ENCODE measurements at regions not wholly inside any gene's neighbourhood (a gene's known extent, or its start where the extent isn't known, plus 50 kb on each side); places are given as distances from the start of the nearest gene placed in this dataset.

GRCh38 chr5:110082863-110083262 is 393.1 kb downstream of the MAN2A1 start:
- H2AFZ ChIP-seq (ENCODE audit: control insufficient read depth, low read depth, low read length), result no peak overlapping the region
- intact Hi-C loops (cut with micrococcal nuclease; ENCODE audit: unreplicated experiment), result no loop called here
- ChIA-PET SMC1A (ENCODE audit: uncharacterized antibody, unreplicated experiment) (no interaction called here), RAD21 (ENCODE audit: unreplicated experiment) (no interaction called here), POLR2A (no interaction called here), CTCF (no interaction called here)
- no peak for ATAC-seq
- no peak overlapping the region for H3K4me2 ChIP-seq (ENCODE audit: control insufficient read depth, insufficient read depth)
- no peaks in the 10 kb centered on the region for H3K9me3 ChIP-seq (replicated peaks; ENCODE audit: control insufficient read depth, insufficient read depth, low read length)
- no peak for FAIRE-seq
- no peaks in the 10 kb centered on the region for H3K27me3 ChIP-seq (replicated peaks in 1 of 2; ENCODE audit: control insufficient read depth in 2 of 2, insufficient read depth in 2 of 2, low read length in 1 of 2)
- in situ Hi-C loops (cut with MboI), result no loop called here
- H3K27ac ChIP-seq (ENCODE audit: control insufficient read depth, insufficient read depth), result no peak overlapping the region
- no peak overlapping the region for H3K9ac ChIP-seq (ENCODE audit: control insufficient read depth, insufficient read depth, low read length)
- no peaks in the 10 kb centered on the region for H3K4me1 ChIP-seq (ENCODE audit: control insufficient read depth, insufficient read depth, low read length)
- no peak overlapping the region for H3K4me3 ChIP-seq
- no peak for DNase-seq (ENCODE audit: low read depth, low spot score)
- 76% methylated on average over 2 of the region's 2 CpGs for WGBS (ENCODE audit: insufficient coverage, insufficient replicate concordance, low lambda C conversion rate, missing lambda C conversion rate)
- H3K36me3 ChIP-seq (ENCODE audit: control insufficient read depth in 2 of 2, insufficient read depth in 2 of 2, low read length in 1 of 2), result no peaks in the 10 kb centered on the region
- no TSS peak for BruUV-seq (replicated peaks)
- no peak for TF ChIP-seq RUNX3 (IDR thresholded peaks at IDR 0.05; ENCODE audit: low read length)
- TF ChIP-seq POU2F2 (IDR thresholded peaks at IDR 0.05; ENCODE audit: borderline replicate concordance, low read depth, low read length), result no peak
- TF ChIP-seq MTA3 (IDR thresholded peaks at IDR 0.05; ENCODE audit: borderline replicate concordance, low read length), result no peak
- TF ChIP-seq ZNF622 (IDR thresholded peaks at IDR 0.05), result no peak
- no peak for TF ChIP-seq GABPA (IDR thresholded peaks at IDR 0.05; ENCODE audit: low read depth)
- TF ChIP-seq ZZZ3 (IDR thresholded peaks at IDR 0.05; ENCODE audit: control insufficient read depth, insufficient read length, low read depth), result no peak
- TF ChIP-seq POLR2AphosphoS5 (IDR thresholded peaks at IDR 0.05; ENCODE audit: low read length), result no peak
- no peak for TF ChIP-seq ZNF592 (IDR thresholded peaks at IDR 0.05)
- no peak for TF ChIP-seq SREBF1 (IDR thresholded peaks at IDR 0.05; ENCODE audit: low read length)
- TF ChIP-seq ASH2L (IDR thresholded peaks at IDR 0.05; ENCODE audit: borderline replicate concordance, low read depth), result no peak
- TF ChIP-seq GATAD2B (conservative IDR thresholded peaks at IDR 0.05; ENCODE audit: low read depth), result no peak
- TF ChIP-seq CHD4 (IDR thresholded peaks at IDR 0.05), result no peak
- no peak for TF ChIP-seq BCLAF1 (IDR thresholded peaks at IDR 0.05)
- no peak for TF ChIP-seq MEF2B (IDR thresholded peaks at IDR 0.05; ENCODE audit: partially characterized antibody, poor library complexity, severe bottlenecking)
- no peaks in the 10 kb centered on the region for H3K79me2 ChIP-seq (ENCODE audit: control insufficient read depth, insufficient read depth, low read length)
- H4K20me1 ChIP-seq (ENCODE audit: control insufficient read depth, insufficient read depth), result no peaks in the 10 kb centered on the region

All from GM12878 (cell line).